Karpas-422 (cell line): ENCODE measurements at regions not wholly inside any gene's neighbourhood (a gene's known extent, or its start where the extent isn't known, plus 50 kb on each side); places are given as distances from the start of the nearest gene placed in this dataset.

Experiments used
- DNase-seq: peaks from one replicate; pipeline ENCODE4 v3.0.0-alpha.2; 2015
- H2AFZ ChIP-seq: fragments of 200-600 bp; sonication (generic); 2 replicates; pipeline ENCODE4 v1.6.1; 2014; ENCODE audit warnings: antibody characterized with exemption, low read length, mixed read lengths
- H3K27ac ChIP-seq: fragments of 200-600 bp; sonication (generic); 2 replicates; pipeline ENCODE4 v1.5.1; 2014; ENCODE audit warnings: mild to moderate bottlenecking, low read length, moderate library complexity
- H3K27me3 ChIP-seq: fragments of 200-600 bp; sonication (generic); 2 replicates; pipeline ENCODE4 v1.6.1; 2014; ENCODE audit warnings: low read length, mixed read lengths
- H3K36me3 ChIP-seq: fragments of 200-600 bp; sonication (generic); 2 replicates; pipeline ENCODE4 v1.6.1; 2014; ENCODE audit warnings: low read length, mixed read lengths; ENCODE audit not compliant: insufficient read depth
- H3K4me1 ChIP-seq: fragments of 200-600 bp; sonication (generic); 2 replicates; pipeline ENCODE4 v1.6.1; 2014; ENCODE audit warnings: mild to moderate bottlenecking, low read length, mixed read lengths
- H3K4me2 ChIP-seq: fragments of 200-600 bp; sonication (generic); 2 replicates; pipeline ENCODE4 v1.6.1; 2014; ENCODE audit warnings: low read length, low read depth, mild to moderate bottlenecking; ENCODE audit not compliant: poor library complexity, severe bottlenecking
- H3K4me3 ChIP-seq: fragments of 200-600 bp; sonication (generic); 2 replicates; pipeline ENCODE4 v1.5.1; 2014; ENCODE audit warnings: mild to moderate bottlenecking, antibody characterized with exemption, low read length, mixed read lengths
- H3K79me2 ChIP-seq: fragments of 200-600 bp; sonication (generic); 2 replicates; pipeline ENCODE4 v1.6.1; 2014; ENCODE audit warnings: mild to moderate bottlenecking, low read length, mixed read lengths
- H3K9ac ChIP-seq: fragments of 200-600 bp; sonication (generic); 2 replicates; pipeline ENCODE4 v1.6.0; 2014; ENCODE audit warnings: low read length
- H3K9me2 ChIP-seq: fragments of 200-600 bp; sonication (generic), shearing (Covaris generic); replicated peaks from 2 replicates; pipeline ENCODE4 v1.6.0; 2014; ENCODE audit warnings: mild to moderate bottlenecking, low read length, moderate library complexity; ENCODE audit not compliant: insufficient read depth
- H3K9me3 ChIP-seq: fragments of 300-700, 200-600 bp; sonication (generic); 2 replicates; pipeline ENCODE4 v1.6.1; 2014; ENCODE audit warnings: low read length, mixed read lengths
- H4K20me1 ChIP-seq: fragments of 200-600 bp; sonication (generic); 2 replicates; pipeline ENCODE4 v1.6.1; 2014; ENCODE audit warnings: mild to moderate bottlenecking, antibody characterized with exemption, low read length, low read depth; ENCODE audit not compliant: insufficient read depth

DNA sequence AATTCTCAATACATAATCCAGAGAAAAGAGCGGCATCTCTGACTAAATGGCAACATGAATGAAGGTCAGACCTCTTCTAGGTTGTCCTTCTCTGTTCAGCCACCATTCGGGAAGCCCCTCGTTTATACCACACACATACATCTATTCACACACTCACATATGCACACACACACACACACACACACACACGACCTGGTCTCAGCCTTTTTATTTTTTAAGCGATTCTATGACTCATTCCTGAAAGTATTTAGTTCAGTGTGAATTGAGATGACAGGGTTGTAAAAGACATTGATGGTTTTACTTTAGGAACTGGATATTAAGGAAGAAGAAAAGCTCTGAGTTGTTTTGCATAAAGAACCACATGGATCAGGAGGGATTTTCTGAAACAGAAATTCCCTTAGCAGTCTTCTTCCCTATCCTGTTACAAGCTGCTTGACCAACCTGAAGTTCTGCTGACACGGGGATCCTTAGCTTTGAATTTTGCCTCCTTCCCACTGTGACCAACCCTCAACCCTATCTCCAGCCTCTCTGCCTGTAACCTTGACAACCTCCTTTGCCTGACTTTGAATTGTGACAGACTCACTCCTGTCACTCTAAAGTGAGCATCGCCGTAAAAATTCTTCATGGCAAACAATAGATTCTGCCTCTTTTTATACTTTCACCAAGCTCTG, 383.1 kb upstream of the ESRRG start:
- Histone ChIP-seq H3K79me2 (no peaks in the 10 kb centered on the region), H2AFZ (no peak overlapping the region), H3K9me3 (no peaks in the 10 kb centered on the region), H3K27ac (no peak overlapping the region), H3K9ac (no peak overlapping the region), H3K9me2 (no peaks in the 10 kb centered on the region; the same call in 1 of the 2 replicates), H4K20me1 (no peaks in the 10 kb centered on the region), H3K36me3 (no peaks in the 10 kb centered on the region), H3K4me1 (no peaks in the 10 kb centered on the region), H3K4me3 (no peak overlapping the region), H3K27me3 (no peaks in the 10 kb centered on the region), H3K4me2 (peak overlapping the region; percentile 9)
- no peak for DNase-seq

DNA sequence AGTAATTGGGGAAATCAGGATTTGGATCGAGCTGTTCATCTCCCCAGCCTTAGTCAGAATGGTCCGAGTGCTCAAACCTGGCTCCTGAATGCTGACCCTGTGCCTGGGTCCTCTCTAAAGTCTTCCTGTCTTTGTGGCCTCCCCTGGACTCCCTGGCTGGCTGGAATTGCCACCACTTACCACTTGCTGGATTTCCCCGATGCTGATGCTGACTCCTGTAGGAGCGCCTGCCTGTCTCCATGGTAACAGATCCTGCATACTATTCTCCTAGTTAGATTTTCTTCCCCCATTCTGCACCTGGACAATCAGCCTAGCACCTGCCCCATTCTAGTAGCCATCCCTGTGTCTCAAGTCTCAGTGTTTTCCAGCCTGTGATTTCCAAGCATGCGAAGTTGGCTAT, 382.2 kb upstream of the ESRRG start:
- H3K4me2 ChIP-seq = no peak overlapping the region
- H3K4me3 ChIP-seq = no peak overlapping the region
- H3K9me3 ChIP-seq = no peaks in the 10 kb centered on the region
- H2AFZ ChIP-seq = no peak overlapping the region
- no peak overlapping the region for H3K27ac ChIP-seq
- H3K4me1 ChIP-seq = no peaks in the 10 kb centered on the region
- no peak for DNase-seq
- no peaks in the 10 kb centered on the region for H3K79me2 ChIP-seq
- H4K20me1 ChIP-seq = no peaks in the 10 kb centered on the region
- H3K9me2 ChIP-seq = no peaks in the 10 kb centered on the region; the same call in 1 of the 2 replicates
- no peaks in the 10 kb centered on the region for H3K27me3 ChIP-seq
- no peaks in the 10 kb centered on the region for H3K36me3 ChIP-seq
- no peak overlapping the region for H3K9ac ChIP-seq

DNA sequence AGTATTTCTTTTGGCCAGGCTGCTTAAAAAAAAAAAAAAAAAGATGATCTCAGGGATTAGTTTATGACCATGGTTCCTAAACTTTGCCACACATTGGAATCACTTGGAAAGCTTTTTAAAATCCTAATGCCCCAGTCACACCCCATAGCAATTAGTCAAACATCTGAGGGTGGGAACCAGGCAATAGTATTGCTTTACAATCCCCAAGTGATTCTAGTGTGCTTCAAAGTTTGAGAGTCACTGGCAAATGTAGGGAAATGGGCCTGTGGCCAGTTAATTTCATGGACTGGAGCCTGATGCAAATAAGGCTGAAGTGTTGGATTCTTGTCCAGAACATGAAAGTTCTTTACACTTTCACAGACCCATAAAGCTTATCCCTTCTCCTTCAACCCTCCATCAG, 374.6 kb upstream of the ESRRG start:
- no peak for DNase-seq
- Histone ChIP-seq H3K36me3 (no peaks in the 10 kb centered on the region), H3K27me3 (no peaks in the 10 kb centered on the region), H3K9ac (no peak overlapping the region), H3K27ac (no peak overlapping the region), H3K4me3 (no peak overlapping the region), H3K9me3 (no peaks in the 10 kb centered on the region), H2AFZ (no peak overlapping the region), H3K4me1 (no peaks in the 10 kb centered on the region), H4K20me1 (no peaks in the 10 kb centered on the region), H3K4me2 (no peak overlapping the region), H3K9me2 (no peaks in the 10 kb centered on the region; the same call in 1 of the 2 replicates), H3K79me2 (no peaks in the 10 kb centered on the region)

DNA sequence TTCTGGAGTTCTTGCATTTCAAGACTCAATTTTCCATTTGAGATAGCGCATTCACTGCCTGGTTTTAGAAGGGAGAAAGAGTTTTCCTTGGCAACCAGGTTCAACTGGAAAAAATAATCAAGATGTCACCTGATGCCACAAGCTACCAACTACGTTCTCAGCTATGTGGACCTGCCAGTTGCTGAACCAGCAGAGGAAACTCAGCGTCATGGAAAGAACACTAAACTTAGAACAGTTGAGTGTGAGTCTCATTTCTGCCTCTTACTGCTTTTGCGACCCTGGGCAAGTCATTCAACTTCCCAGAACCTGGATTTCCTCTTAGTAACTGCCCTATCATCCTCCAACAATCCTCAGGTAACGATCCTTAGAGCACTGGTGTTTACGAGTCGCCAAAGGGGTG, 373.0 kb upstream of the ESRRG start:
- Histone ChIP-seq H3K27me3 (no peaks in the 10 kb centered on the region), H3K79me2 (no peaks in the 10 kb centered on the region), H4K20me1 (no peaks in the 10 kb centered on the region), H3K9me2 (no peaks in the 10 kb centered on the region; the same call in 1 of the 2 replicates), H3K36me3 (no peaks in the 10 kb centered on the region), H3K9ac (no peak overlapping the region), H3K27ac (no peak overlapping the region), H3K4me2 (no peak overlapping the region), H3K4me3 (no peak overlapping the region), H3K9me3 (no peaks in the 10 kb centered on the region), H2AFZ (no peak overlapping the region), H3K4me1 (no peaks in the 10 kb centered on the region)
- DNase-seq = no peak

DNA sequence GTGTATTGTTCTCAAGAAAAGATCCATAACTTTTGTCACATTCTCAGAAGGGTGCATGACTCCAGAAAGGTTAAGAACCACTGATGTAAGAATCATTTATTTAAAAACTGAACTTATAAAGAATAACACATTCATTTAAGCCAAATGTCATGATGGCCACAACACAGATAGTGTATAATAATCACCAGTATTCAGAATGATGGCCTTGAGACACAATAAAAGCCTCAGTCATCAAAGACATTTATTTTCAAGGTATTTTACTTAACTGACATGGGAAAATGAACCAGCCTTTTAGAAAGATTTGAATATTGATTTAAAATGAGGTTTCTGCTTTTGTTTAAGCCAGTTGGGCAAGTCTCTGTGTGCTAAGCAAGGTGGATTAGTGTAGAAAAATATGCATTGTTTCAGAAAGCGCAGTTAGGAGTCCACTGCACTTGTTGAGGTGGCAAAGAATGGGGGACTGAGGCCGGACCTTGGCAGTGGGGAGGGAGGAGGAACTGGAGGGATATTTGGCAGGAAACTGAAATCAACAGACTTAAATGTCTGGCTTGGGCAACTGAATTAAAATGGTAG, 371.9 kb upstream of the ESRRG start:
- H3K27ac ChIP-seq = no peak overlapping the region
- no peaks in the 10 kb centered on the region for H3K4me1 ChIP-seq
- no peak overlapping the region for H3K4me3 ChIP-seq
- no peaks in the 10 kb centered on the region for H4K20me1 ChIP-seq
- no peak overlapping the region for H3K9ac ChIP-seq
- H3K79me2 ChIP-seq = no peaks in the 10 kb centered on the region
- H3K4me2 ChIP-seq = no peak overlapping the region
- no peaks in the 10 kb centered on the region for H3K36me3 ChIP-seq
- H3K9me2 ChIP-seq = no peaks in the 10 kb centered on the region; the same call in 1 of the 2 replicates
- no peak overlapping the region for H2AFZ ChIP-seq
- no peak for DNase-seq
- no peaks in the 10 kb centered on the region for H3K9me3 ChIP-seq
- no peaks in the 10 kb centered on the region for H3K27me3 ChIP-seq

DNA sequence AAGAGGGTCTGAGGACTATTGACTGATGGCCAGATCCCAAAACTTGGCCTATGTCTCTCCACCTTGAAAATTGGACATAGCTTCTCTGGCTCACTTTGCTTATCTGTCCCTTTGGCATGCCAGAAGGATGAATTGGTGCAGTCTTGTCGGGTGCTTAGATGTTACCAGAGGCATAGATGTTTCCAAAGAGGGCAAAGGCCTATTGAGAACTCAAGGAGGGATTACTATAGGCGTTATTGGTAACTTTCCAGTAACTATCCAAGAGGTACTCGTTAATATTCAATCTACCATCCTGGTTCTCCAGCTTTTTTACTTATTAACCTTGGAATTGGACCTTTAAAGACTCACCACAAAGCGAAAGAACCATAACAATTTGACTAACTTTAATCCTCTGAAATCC, 368.3 kb upstream of the ESRRG start:
- Histone ChIP-seq H3K9ac (no peak overlapping the region), H3K27ac (no peak overlapping the region), H4K20me1 (no peaks in the 10 kb centered on the region), H3K27me3 (no peaks in the 10 kb centered on the region), H3K4me1 (no peaks in the 10 kb centered on the region), H3K9me2 (no peaks in the 10 kb centered on the region), H3K4me2 (no peak overlapping the region), H3K4me3 (no peak overlapping the region), H2AFZ (no peak overlapping the region), H3K79me2 (no peaks in the 10 kb centered on the region), H3K36me3 (no peaks in the 10 kb centered on the region), H3K9me3 (no peaks in the 10 kb centered on the region)
- no peak for DNase-seq

DNA sequence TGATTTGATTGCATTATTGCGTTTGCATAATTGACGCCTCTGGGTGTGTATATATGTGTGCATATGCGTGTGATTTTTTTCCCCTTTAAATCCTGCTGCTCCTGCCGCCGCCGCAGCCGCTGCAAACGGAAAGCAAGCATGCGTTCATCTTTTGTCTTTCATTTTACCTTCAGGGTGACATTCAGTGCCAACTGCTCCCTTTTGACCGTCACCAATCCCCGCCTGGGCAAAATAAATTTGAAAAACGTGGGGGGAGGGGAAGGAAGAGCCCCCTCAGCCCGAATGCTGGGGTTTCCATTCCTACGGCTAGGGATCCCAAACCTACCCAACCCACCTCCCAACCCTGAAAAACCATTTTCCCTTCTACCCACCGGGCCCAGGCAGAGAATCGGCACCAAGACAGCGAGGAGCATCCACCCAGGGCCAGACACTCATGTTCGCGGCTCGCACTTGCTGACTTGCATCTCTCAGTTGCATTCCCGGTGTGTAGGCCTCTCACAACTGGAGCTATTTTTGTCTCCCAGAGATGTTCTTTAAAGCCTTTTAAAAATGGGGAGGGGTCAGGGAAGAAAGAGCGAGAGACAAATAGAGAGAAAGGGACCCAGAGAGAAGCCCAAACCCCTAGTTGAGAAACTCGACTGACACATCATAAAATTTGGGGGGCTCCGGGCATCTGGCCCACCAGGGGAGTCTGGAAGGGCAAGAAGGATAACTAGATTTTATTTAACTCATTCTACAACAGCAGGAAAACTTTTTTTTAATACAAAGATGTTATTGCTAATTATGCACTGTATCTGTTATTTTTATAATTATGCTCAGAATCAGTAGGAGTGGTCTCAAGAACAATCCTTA, 367.1 kb upstream of the ESRRG start:
- H3K9me3 ChIP-seq = no peaks in the 10 kb centered on the region
- H3K9me2 ChIP-seq = no peaks in the 10 kb centered on the region
- no peaks in the 10 kb centered on the region for H3K4me1 ChIP-seq
- H3K4me2 ChIP-seq = no peak overlapping the region
- no peaks in the 10 kb centered on the region for H3K79me2 ChIP-seq
- no peaks in the 10 kb centered on the region for H4K20me1 ChIP-seq
- no peak overlapping the region for H3K27ac ChIP-seq
- no peak for DNase-seq
- H3K4me3 ChIP-seq = no peak overlapping the region
- no peaks in the 10 kb centered on the region for H3K27me3 ChIP-seq
- no peak overlapping the region for H3K9ac ChIP-seq
- no peak overlapping the region for H2AFZ ChIP-seq
- H3K36me3 ChIP-seq = no peaks in the 10 kb centered on the region

DNA sequence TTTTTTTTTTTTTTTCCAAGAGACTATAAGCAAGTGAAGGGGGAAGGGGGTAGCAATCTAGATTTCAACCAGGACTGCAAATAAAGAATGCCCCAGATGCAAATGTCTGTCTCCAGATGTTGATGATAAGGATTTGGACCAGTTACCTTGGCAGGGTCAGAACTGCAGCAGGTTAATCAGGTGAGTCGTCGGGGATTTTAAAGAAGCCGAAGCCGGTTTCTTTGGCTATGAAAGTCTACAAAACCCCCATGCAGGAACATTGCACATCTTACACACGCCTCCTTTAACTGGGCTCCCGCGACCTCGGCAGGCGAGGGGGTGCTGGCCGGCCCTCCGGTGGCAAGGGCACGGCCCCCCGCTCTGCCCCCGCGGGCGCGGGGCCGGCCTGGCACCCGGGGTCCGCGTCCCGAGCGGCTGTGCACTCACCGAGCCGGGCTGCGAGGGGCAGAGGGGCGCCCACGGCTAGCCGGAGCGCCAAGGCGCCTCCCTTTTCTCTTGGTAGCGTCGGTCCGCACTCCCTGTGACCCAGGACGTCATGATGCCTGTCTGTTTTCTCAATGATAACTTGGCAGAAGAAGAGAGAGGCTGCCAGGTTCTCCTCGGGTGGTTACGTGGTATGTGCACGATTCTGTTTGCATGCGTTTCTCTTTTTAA, 366.3 kb upstream of the ESRRG start:
- no peak overlapping the region for H3K27ac ChIP-seq
- H3K4me2 ChIP-seq = no peak overlapping the region
- no peak for DNase-seq

More for the DNA sequence above, 366.3 kb upstream of the ESRRG start:
- no peaks in the 10 kb centered on the region for H3K79me2 ChIP-seq
- H2AFZ ChIP-seq = no peak overlapping the region
- H3K4me3 ChIP-seq = no peak overlapping the region
- H3K9ac ChIP-seq = no peak overlapping the region
- H3K36me3 ChIP-seq = no peaks in the 10 kb centered on the region
- no peaks in the 10 kb centered on the region for H3K9me3 ChIP-seq
- no peaks in the 10 kb centered on the region for H3K27me3 ChIP-seq
- no peaks in the 10 kb centered on the region for H4K20me1 ChIP-seq
- H3K9me2 ChIP-seq = no peaks in the 10 kb centered on the region
- H3K4me1 ChIP-seq = no peaks in the 10 kb centered on the region
